ENCODE measurements at regions not wholly inside any gene's neighbourhood (a gene's known extent, or its start where the extent isn't known, plus 50 kb on each side); places are given as distances from the start of the nearest gene placed in this dataset.
"Not testable (repeated sequence)": the region's sequence is repeated elsewhere in the genome, so short reads cannot be mapped to it uniquely, and the experiment has no call there.

DNA sequence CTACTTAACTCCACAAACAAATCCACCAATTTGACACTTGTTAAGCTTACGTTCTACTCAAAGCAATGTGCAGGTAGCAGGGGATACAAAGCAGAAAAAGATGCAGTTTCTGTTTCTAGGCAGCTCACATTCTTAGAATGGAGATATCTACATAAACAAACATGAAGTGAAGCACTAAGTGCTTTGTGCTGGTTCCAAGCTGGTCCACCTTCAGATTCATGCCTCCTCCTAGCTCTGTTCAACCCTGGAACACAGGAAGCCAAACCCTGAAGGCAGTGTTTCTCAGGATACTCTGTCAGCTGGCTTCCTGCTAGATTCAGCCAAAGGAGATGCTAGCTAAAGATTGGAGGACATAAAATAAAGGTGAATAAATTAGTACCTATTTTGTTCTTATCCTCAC, 55.3 kb upstream of the NOL4 start:
- no peak for DNase-seq (ENCODE audit: low spot score)

DNA sequence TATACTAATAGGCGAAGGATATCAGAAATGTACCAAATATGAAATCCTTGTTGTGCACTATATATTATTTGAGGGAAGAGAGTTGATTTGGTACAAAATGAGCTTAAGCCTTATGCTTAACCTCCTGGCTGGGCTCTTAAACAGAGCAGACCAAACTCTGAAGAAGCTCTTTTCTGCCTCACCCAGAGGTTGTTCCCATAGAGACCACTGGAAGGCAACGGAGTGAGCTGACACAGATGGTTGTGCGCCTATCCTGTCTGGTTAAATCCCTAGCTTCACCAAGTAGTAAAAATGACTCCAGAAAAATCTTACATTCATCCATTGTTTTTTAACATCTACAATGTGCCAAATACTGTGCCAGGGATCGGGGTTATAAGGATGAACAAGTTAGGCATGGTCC, 55.9 kb upstream of the NOL4 start:
- DNase-seq (ENCODE audit: low spot score): no peak

DNA sequence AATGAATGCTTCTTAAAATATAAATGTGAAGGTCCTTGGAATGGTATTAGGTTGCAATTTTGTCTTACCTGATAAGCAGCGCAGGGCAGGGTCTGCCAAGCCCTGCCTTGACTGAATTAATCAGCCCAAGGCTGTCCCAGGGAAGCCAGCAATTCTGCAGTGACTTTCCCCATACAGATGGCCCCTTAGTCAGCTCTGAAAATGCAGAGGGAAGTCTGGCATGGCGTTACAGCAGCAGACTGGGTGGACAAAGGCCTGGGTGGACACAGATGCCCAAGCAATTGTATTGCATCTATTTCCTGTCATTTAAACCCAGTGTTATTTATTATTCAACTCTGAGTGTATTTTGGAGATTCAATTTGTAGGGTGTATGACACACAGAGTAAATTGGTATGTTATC, 56.6 kb upstream of the NOL4 start:
- DNase-seq (ENCODE audit: low spot score): no peak

DNA sequence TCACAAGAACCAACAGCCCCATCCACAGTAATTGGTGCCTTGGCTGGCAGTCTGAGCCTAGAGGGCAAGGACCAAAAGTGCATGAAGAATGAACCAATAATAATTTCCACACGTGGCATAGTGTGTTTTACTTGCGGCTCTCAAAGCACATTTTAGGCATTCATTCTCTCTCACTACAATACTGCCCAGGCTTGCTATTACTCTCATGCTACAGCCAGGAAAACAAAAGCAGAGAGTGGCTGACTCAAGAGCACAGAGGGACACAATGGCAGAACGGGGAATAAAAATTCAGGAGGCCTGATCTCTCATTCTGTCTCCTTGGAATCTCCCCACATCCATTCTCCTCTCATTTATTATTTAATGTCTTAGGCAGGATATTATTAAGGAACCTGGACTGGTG, 57.0 kb upstream of the NOL4 start:
- no peak for DNase-seq (ENCODE audit: low spot score)

DNA sequence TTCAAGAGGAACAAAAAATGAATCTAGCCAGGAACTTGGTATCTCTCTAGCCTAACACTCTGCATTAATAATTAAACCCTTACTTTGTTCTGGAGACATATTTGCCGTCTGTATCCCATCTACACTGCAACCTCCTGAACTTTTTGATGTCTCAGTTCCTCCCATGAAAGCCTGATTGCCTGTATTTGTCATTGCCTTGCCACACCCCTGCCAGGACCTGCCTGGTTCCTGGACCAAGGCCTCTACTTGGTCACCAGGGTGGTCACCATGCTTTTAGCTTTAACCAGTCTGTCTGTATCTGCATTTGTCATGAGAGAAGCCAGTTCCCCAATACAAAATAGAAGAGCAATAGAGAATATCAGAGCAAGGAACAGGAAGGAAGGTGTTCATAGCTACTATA, 58.8 kb upstream of the NOL4 start:
- no peak for DNase-seq (ENCODE audit: low spot score)

DNA sequence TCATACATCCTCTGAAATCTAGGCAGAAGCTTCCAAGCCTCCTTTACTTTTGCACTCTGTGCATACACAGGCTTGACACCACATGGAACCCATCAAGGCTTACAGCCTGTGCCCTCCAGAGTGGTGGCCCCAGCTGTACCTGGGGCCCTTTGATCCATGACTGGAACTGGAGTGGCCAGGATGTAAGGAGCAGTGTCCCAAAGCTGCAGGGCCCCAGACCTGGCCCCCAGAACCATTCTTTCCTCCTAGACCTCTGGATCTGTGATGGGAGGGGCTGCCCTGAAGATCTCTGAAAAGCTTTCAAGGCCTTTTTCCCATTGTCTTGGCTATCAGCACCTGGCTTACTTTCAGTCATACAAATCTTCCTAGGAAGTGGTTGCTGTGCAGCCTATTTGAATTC, 63.1 kb upstream of the NOL4 start:
- DNase-seq (ENCODE audit: low spot score): no peak

DNA sequence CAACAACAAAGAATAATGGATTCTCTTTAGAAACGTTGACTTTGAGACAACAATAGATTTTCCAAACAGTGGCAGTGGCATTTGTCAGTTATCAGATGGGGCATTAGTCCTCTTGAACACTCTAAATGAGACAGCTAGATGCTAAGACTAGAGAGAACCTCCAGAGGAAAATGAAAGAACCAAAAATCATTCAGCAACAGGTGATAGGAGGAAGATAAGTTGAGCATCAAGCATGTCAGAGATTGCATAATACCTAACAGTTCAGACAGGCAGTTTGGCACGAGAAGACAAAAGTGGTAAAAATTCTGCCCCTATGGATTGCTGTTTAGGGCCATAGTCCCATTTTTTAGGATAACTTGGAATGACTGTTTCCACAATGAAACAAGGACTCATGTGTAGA, 67.9 kb upstream of the NOL4 start:
- no peak for DNase-seq (ENCODE audit: low spot score)

DNA sequence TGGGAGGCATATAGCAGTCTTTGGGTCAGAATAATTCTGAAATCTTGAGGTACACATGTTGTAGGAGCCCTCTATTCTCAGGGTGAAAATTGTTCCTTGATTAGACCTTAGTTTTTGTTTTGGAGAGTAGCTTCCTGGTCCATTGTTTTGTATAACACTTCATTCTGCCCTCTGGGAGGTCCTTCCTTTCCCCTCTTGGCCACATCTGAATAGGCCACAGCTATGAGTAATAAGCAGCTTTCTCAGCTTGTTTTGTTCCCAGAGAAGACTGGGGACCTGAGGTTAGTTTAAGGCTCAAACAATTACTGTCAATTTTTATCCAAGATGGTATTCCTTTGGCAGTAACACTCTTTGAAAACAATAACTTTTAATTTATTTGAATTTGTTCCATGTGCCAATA, 72.6 kb upstream of the NOL4 start:
- DNase-seq (ENCODE audit: low spot score): no peak

DNA sequence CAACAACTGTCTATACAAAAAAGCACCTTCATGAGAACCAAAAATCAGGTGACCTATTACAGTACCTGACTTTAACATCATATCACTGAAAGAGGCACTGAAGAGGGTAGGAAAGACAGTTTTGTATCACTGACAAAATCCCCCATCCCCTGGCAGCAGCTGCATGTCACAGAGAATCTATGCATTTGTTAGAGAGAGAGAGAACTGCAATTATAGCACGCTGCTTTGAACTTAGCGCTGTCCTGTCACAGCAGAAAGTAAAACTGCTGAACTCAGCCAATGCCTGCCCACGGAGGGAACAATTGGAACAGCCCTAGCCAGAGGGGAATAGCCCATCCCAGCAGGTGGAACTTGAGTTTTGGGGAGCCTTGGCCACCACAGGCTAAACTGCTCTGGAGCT, 75.1 kb upstream of the NOL4 start:
- DNase-seq (ENCODE audit: low spot score): no peak

DNA sequence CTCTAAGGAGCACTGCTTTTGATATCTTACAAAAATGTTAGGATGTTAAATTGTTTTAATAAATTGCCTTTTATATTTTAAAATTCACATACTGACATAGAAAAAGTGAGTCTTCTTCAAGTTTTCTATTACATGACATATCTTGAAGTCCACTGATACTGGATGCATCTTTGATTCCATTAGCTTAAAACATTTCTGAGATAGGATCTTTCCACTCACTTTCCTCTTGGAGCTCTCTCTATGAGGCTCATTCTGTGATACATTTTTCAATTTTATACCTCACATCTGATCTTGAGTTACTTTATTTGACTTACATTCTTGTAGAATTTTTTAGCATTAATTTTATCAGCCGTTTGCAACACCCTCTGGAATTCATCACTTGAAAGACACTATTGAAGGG, 86.8 kb upstream of the NOL4 start:
- no peak for DNase-seq (ENCODE audit: low spot score)

DNA sequence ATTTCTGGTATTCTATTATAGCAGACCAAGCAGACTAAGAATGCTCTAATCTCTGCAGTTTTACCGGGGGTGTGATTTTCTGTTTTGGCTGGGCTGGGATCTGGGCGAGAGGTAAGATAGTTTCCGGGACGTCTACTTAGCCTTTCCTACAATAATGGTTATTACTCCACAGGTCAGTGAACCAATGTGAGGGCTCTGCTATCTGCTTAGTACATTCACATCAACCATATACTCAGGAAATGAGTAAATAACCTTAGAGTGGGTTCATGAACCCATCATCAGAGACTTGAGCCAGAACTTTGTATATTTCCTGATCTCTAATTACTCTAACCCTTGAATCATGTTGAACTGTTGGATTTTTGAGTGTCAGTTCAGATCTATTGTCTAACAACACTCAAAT, 90.1 kb upstream of the NOL4 start:
- no peak for DNase-seq (ENCODE audit: low spot score)

DNA sequence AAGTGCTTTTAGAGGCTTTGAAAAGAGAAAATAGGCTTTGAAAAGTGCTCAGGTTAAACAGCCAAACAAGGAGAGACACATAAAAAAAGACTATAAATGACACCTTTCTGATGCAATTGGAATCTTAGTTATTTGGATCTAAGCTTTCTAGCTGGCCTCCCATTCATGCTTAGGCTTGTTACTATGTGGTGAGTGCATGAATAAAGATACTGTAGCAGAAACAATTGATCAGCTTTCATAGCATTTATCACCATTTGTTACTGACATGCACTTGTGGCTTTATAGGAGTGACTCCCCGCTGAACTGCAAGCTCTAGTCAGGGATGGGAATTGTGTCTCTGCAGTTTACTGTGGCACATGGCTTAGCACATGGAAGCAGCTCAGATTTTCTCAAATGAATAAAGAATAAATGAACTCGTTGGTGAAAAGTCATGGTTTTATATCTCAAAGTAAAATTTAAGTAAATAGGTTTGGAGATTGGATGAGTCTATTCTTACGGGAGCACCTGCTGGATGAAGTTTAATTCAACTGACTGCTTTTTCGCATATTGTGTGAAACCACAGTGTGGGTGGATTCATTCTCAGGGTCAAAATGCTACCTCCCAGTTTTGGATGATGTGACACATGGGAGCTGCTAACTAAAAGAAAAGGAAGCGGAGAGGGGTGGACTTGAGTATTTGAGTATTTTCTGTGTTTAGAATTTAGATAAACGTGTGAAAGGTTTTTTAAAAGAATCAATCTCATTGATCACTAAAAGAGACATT, 91.1 kb upstream of the NOL4 start:
- no peak for DNase-seq (ENCODE audit: low spot score)

DNA sequence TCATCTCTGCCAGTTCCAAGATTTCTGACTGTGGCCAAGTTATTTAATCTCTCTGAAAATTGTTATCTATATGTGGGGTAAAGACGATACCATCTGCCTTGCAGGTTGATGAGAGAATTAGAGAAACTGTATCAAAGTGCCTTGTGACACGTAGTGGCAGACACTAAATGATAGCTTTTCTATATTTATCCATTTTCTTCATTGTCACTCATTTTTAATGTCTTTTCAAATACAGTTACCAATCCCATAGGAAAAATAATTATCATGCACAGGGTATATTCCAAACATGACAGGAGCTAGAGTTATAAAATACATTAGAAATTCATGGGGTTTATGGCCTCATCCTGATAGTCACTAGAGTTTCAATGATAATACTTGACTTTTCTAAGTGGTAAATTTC, 95.6 kb upstream of the NOL4 start:
- no peak for DNase-seq (ENCODE audit: low spot score)

DNA sequence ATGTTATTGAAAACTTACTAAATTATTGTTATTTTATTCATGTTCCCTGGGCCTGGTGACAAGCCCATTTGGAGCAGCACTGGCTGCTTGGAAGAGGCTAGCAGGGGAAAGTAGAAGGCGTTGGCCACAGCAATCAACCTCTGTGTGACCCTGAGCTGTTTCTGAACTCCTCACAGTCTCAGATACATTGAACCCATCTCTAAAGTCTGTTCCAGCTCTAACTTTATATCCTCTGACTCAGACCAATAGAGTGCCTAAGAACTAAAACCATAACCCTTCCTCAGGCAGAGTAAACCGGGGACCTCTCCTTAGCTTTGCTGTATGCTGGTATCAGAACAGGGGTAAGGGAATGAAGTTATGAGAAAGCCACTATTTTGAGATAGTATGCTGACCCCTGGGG, 96.4 kb upstream of the NOL4 start:
- no peak for DNase-seq (ENCODE audit: low spot score)

DNA sequence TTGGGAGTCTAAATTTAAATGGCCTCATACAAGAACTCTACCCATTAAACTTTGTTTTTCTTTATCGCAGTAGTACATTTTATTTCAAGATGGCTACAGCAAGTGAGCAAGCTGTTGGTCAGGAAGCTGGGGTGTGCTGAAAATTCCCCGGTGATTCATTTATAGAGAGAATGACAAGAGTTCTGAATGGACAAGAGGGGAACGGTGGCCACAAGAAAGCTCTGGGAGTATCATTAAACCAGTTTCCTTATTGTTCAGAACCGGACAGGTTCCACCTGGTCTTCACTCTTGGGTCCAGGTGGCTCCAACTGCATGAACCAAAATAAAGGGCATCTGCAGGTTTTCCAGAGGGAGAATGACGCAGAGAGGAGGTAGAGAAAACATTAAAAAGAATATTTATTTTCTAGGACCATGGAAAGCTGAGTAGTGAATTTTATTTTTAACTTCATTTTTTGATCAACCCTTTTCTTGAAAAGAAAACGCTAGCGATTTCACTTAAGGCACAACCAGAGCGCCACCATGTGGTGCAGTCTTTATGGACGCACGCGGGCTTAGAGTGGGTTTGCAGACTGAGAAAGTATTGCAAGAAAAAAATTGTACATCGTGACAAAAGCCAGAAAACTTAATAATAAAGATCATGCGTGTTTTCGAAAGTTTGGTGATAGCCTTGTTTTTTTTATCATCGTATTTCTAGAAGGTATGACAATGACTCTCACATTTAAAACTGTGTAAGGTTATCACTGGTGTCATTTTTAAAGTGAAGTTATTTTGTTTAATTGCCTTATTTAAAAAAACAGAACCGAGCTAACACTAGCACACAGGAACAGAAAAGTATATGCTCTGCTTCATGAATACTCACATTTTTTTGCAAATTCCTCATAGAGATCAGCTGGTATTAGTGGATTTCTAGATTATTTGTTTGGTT, 97.9 kb upstream of the NOL4 start:
- peak; percentile 57 for DNase-seq (ENCODE audit: low spot score)

DNA sequence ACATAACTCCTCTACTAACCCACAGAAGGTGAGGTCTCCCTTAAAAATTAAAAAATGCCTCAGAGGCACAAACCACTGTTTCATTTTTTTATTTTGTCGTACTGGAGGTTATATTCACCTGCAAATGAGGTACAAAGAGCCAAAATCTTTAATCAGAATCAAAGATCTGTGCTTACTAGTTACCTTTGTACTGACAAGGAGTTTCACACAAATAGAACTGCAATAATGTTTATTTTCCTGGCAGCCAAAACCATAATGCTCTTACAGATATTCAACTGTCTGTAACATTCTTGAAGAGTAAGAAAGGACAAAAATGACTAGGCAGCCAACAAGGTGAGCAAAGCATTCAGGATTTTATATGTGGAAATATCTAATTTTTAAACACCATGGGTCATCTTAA, 105.1 kb upstream of the NOL4 start:
- DNase-seq (ENCODE audit: low spot score): no peak

DNA sequence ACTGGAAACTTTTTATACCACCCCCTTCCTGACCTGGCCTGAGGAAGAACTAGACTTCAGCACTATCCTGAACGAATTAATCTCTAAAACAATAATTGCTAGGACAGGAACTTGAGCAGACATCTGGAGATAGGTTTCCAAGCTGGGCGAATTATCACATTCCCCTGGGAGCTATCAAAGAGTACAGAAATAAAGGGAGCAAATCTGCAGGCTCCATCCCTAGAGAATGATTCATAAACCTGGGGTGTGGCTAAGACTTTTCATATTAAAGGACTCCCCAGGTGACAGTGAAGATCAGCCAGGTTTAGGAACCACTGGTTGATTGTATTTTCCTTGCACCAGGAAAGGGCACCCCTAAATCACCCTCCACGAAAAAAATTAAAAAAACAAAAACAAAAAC, 105.6 kb upstream of the NOL4 start:
- no peak for DNase-seq (ENCODE audit: low spot score)

DNA sequence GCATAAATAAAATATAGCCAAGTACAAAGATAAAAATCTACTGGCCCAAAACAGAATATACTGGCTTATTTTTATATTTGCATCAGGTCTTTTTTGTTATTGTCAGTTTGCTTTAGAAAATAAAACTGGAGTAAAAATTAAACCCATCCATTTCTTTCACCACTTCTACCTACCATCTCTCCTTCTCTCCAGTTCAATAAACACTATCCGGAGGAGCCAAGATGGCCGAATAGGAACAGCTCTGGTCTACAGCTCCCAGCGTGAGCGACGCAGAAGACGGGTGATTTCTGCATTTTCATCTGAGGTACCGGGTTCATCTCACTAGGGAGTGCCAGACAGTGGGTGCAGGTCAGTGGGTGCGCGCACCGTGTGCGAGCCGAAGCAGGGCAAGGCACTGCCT, 106.2 kb upstream of the NOL4 start:
- DNase-seq (ENCODE audit: low spot score): not testable (repeated sequence)

DNA sequence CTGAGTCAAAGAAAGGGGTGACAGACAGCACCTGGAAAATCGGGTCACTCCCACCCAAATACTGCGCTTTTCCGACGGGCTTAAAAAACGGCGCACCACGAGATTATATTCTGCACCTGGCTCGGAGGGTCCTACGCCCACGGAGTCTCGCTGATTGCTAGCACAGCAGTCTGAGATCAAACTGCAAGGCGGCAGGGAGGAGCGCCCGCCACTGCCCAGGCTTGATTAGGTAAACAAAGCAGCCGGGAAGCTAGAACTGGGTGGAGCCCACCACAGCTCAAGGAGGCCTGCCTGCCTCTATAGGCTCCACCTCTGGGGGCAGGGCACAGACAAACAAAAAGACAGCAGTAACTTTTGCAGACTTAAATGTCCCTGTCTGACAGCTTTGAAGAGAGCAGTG, 106.6 kb upstream of the NOL4 start:
- not testable (repeated sequence) for DNase-seq (ENCODE audit: low spot score)

DNA sequence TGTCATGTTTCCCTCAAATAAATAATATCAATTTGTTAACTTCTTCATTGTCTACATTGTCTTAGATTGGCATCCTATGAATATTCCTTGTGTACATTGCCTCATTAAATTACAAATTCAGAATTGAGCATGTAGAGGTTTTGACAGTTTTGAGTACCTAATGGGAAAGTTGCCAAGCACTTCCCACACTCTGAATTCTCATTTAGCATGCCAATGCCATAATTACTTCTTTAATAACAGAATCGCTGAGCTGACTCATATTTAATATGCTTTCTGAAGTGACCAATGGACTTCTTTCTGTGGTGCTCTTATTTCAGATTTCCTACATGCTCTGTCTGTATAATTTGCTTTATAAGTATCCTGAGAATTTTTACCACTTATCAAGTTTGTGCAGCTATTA, 114.4 kb upstream of the NOL4 start:
- DNase-seq (ENCODE audit: low spot score): no peak

DNA sequence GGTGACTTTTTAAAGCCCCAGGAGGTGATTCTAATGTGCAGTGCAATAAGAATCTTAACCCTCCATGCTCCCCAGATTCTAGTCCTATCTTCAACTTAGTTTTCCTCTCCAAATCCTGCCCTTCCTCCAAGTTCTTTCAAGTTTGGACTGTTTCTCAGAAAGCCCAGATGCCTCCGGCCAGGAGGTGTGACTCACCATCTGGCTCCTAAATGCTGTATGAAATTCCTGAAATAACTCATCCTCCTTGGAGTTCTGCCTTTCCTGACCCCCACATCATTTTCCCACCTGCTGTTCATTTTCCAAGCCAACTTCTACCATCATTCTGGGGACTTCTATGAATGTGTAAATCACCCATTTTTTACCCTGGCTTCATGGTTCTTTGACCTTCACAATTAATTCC, 118.2 kb upstream of the NOL4 start:
- DNase-seq (ENCODE audit: low spot score): no peak

DNA sequence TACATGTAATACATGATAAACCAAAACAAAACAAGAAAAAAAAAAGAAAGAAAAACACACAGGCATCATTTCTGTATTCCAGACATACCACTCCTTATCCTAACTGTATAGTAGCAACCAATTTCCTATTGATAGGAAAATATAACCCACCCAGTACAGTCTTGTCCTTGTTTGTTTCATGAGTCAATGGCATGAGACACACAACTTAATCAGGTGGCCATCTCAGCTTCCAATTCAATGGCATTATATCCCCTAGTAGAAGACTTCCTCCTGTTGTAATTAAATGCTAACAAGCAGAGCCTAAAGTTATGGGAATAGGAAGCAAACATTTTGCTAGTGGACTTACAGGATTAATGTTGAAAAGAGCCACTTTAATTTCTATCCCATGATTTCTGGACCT, 121.0 kb upstream of the NOL4 start:
- DNase-seq (ENCODE audit: low spot score): no peak

DNA sequence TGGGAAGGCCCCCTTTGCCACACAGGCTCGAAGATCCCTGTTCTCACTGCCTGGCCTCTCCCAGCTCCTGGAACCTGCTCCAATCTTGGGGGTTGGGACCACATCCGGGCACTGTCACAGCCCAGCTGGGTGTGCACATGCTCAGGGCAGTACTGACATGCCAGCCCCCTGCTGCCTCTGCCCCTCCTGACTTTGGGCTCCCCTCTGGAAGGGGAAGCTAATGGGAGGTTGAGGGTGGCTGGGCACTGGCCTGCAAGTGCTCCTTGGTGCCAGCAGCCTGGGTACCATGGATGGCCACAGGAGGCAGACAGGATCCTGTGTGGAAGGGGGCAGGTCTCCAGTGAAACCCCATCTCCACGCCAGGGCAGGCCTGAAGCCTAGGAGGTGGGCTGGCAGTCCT, 126.1 kb upstream of the NOL4 start:
- no peak for DNase-seq (ENCODE audit: low spot score)
